PC-3 (cell line): ENCODE measurements at regions not wholly inside any gene's neighbourhood (a gene's known extent, or its start where the extent isn't known, plus 50 kb on each side); places are given as distances from the start of the nearest gene placed in this dataset.
"Not testable (repeated sequence)": the region's sequence is repeated elsewhere in the genome, so short reads cannot be mapped to it uniquely, and the experiment has no call there.

ENCODE experiments used
- CTCF ChIP-seq: fragments of 300-600 bp; sonication (generic); conservative IDR thresholded peaks from 2 replicates; pipeline ENCODE4 v1.5.1; 2017; ENCODE audit warnings: antibody characterized with exemption, low read depth, mild to moderate bottlenecking, low read length
- EZH2 ChIP-seq: fragments of 300-600 bp; sonication (generic); IDR thresholded peaks from one replicate; pipeline ENCODE4 v1.6.1; 2017; ENCODE audit warnings: antibody characterized with exemption, mild to moderate bottlenecking, low read length; ENCODE audit not compliant: unreplicated experiment

DNA sequence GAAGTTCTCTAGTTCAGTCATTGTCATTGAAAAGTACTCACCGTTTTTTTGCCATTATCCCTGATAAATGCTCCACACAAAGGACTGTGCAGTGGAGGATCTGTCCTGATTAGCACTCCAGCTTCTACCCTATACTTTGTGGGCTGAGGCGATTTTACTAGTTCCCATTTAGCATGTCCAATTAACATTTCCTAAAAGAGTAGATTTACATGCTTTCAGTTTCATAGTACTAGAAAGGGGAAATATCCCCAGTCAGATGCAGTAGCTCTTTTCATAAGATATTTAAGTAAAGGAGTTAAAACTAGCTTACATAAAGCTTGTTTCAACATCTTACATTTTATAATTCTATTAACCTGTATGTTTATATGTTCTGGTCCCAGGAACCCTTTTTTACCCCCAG lies 144.9 kb upstream of the APOOL start:
- not testable (repeated sequence) for TF ChIP-seq EZH2, CTCF
